Lower lobe of right lung (tissue), 2 donors: ENCODE measurements at regions not wholly inside any gene's neighbourhood (a gene's known extent, or its start where the extent isn't known, plus 50 kb on each side); places are given as distances from the start of the nearest gene placed in this dataset.
A peak's percentile ranks its signal among the peaks of the same experiment; 100 is the strongest.

Experiments
- ATAC-seq, 2 donors: fragments of 200-7000 bp; cut with Tn5 transposase; one replicate each; pipeline ENCODE4 v1.9.1; 2020 to 2022; ENCODE audit warnings: mild to moderate bottlenecking in 2 of 2, moderate library complexity in 2 of 2
- DNase-seq: peaks from one replicate; pipeline ENCODE4 v3.0.0-alpha.2; 2020
- H3K27ac ChIP-seq: fragments of 200-600 bp; one replicate; pipeline ENCODE4 v1.8.0; 2022
- H3K27me3 ChIP-seq: fragments of 200-600 bp; one replicate; pipeline ENCODE4 v1.8.0; 2022; ENCODE audit warnings: low read depth
- H3K36me3 ChIP-seq: fragments of 200-600 bp; one replicate; pipeline ENCODE4 v1.8.0; 2022; ENCODE audit warnings: mild to moderate bottlenecking
- H3K4me1 ChIP-seq: fragments of 200-600 bp; one replicate; pipeline ENCODE4 v1.8.0; 2022
- H3K4me3 ChIP-seq: fragments of 200-600 bp; one replicate; pipeline ENCODE4 v1.8.0; 2022; ENCODE audit warnings: mild to moderate bottlenecking
- H3K9me3 ChIP-seq: fragments of 200-600 bp; one replicate; pipeline ENCODE4 v1.8.0; 2022
- intact Hi-C: fragments of 100-400 bp; cut with DNase I; formaldehyde crosslinking; loops from one replicate; pipeline ENCODE4 v1.11.0; 2022
- TF ChIP-seq, protein P1 (sequence below): fragments of 200-600 bp; IDR thresholded peaks from one replicate; pipeline ENCODE4 v1.8.0; 2022; ENCODE audit warnings: antibody characterized with exemption, mild to moderate bottlenecking
- donor health status: DM: no; HTN: yes; CAD: no; lungs with severe emphysema.

DNA sequence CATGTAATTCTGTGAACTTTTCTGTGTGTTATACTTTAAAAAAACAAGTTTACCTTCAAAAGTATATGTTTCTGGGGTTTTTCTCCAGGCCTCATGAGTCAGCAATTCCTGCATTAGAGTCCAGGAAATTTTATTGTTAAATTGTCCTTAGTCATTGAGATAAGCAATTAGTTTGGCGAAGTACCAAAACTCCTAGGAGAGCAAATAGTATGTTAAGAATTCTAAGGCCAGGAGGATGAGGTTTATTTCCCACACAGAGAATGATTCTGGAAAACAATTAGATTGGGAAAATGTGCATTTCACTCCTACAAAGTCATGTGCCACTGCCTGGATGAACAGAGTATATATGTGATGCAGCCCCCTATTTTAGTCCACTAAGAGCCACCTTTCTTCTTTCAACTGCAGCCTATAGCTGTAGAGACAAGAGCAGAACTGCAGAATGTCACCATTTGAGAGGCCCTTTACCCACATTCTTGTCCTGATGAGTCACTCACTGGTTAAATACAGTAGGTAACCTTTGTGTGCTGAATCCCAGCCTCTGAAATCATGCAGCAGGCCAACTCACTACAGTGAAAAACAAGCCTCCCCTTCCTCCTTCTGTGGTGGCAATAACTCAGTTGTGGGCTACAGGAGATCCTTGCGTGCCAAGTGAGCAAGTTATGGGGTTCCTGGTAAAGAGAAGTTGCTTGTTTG is 452.8 kb upstream of the THBS1 start:
- intact Hi-C loops = no loop called here
- no peaks in the 10 kb centered on the region for H3K36me3 ChIP-seq
- H3K27ac ChIP-seq = peak overlapping the region; percentile 19
- no peaks in the 10 kb centered on the region for H3K9me3 ChIP-seq
- peaks cover 21% of the 10 kb centered on the region for H3K4me1 ChIP-seq
- no peak for DNase-seq
- H3K27me3 ChIP-seq = no peaks in the 10 kb centered on the region
- peak; percentile 54 to 78 for ATAC-seq
- H3K4me3 ChIP-seq = no peak overlapping the region
- TF ChIP-seq, protein P1, sequence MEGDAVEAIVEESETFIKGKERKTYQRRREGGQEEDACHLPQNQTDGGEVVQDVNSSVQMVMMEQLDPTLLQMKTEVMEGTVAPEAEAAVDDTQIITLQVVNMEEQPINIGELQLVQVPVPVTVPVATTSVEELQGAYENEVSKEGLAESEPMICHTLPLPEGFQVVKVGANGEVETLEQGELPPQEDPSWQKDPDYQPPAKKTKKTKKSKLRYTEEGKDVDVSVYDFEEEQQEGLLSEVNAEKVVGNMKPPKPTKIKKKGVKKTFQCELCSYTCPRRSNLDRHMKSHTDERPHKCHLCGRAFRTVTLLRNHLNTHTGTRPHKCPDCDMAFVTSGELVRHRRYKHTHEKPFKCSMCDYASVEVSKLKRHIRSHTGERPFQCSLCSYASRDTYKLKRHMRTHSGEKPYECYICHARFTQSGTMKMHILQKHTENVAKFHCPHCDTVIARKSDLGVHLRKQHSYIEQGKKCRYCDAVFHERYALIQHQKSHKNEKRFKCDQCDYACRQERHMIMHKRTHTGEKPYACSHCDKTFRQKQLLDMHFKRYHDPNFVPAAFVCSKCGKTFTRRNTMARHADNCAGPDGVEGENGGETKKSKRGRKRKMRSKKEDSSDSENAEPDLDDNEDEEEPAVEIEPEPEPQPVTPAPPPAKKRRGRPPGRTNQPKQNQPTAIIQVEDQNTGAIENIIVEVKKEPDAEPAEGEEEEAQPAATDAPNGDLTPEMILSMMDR = no peak

DNA sequence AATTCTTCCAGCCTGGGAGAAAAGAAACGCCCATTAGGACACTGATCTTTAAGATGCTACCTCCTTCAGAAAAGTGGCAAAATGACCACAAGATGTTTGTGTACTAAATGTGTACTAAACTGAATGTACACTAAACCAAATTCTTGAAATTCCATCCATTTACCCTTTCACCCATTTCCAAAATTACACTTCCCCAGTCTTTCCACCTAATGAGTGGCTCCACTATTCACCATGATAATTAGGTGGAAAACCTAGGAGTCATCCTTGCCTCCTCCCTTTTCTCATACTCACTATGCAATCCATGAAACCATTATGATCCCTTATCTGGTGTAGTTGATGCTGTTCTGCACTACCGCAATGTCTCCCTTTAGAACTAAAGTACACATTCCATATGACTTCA is 452.1 kb upstream of the THBS1 start:
- H3K9me3 ChIP-seq = no peaks in the 10 kb centered on the region
- ATAC-seq (no peak), DNase-seq (no peak)
- H3K36me3 ChIP-seq = no peaks in the 10 kb centered on the region
- TF ChIP-seq, protein P1 = no peak
- no peak overlapping the region for H3K27ac ChIP-seq
- H3K27me3 ChIP-seq = no peaks in the 10 kb centered on the region
- H3K4me3 ChIP-seq = no peak overlapping the region
- intact Hi-C loops = no loop called here
- H3K4me1 ChIP-seq = peaks cover 21% of the 10 kb centered on the region

DNA sequence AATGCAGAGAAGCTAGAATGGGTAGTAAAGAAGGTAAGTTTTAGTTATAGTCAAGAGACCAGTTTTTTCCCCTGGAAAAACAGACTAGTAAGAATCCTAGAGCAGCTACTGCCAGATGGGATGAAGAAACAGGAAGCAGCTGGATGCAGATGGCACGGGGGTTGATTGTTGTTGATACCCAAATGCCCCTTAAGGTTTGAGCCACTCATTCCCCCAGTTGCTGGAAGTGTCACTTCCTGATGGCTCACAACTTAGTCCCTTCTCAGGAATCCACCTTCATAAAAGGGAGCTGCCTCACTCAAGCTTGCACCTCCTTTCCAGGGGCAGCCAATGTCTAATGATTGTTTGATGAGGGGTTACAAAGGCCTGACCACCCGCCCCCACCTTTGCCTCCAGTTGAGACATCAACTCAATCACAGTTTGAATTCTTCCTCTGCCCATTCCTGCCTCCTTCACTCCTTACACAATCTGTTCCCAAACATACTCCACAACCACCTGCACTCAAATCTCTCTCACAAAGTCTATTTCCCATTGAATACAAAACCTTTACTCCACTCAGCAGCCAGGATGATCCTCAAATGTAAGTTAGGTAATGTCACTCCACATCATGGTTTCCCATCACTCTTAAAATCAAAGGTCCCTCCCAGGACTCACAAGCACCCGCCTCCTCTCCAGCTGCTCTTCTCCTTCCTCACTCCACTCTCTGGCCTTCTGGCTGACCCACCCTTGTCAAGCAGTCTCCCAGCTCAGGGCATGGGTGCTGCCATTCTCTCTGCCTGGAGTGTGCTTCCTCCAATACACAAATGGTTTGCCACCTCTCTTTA is 450.1 kb upstream of the THBS1 start:
- TF ChIP-seq, protein P1 = no peak
- ATAC-seq (no peak), DNase-seq (no peak)
- no peaks in the 10 kb centered on the region for H3K27me3 ChIP-seq
- no peaks in the 10 kb centered on the region for H3K9me3 ChIP-seq
- intact Hi-C loops = no loop called here
- H3K36me3 ChIP-seq = no peaks in the 10 kb centered on the region
- no peak overlapping the region for H3K4me3 ChIP-seq
- no peak overlapping the region for H3K27ac ChIP-seq
- H3K4me1 ChIP-seq = peaks cover 21% of the 10 kb centered on the region

DNA sequence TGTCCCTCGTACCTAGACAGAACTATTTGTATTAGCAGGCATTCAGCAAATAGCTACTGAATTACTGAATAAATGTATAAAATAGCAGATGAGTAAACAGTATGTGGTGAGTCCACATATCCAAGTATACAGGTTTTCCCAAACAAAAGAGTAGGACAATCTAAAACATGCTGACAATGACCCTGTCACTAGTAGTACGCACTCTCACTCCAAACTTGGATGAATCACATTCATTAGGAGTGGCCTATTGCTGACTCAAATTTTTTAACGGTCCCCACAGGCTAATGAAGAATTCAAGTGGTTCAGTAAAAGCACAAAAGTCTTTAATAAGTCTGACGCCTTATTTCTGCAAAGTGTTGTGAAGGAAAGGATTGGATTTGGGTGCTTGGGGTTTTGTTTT is 449.3 kb upstream of the THBS1 start:
- Histone ChIP-seq H3K27me3 (no peaks in the 10 kb centered on the region), H3K9me3 (no peaks in the 10 kb centered on the region), H3K4me3 (no peak overlapping the region), H3K4me1 (peaks cover 21% of the 10 kb centered on the region), H3K27ac (no peak overlapping the region), H3K36me3 (no peaks in the 10 kb centered on the region)
- TF ChIP-seq, protein P1 = no peak
- DNase-seq (no peak), ATAC-seq (no peak)
- intact Hi-C loops = no loop called here

DNA sequence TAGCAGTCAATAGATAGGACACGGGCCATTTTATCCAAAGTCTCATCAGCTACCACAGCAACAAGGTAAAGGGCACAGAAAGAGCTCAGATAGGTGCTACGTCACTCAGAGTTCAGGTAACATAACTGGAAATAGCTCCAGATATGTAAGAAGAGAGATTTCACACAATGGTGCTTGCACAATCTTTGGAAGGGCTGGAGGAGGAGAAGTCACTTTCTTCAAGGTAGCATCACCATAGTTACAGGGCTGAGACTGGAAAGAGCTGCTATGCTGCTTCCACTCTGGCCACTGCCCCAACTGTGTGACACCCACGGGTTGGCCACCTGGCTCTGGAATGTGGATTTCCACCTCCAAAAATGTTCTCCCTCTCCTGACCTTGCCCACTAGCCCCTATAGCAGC is 448.8 kb upstream of the THBS1 start:
- Histone ChIP-seq H3K4me1 (peaks cover 20% of the 10 kb centered on the region), H3K27me3 (no peaks in the 10 kb centered on the region), H3K9me3 (no peaks in the 10 kb centered on the region), H3K27ac (no peak overlapping the region), H3K4me3 (no peak overlapping the region), H3K36me3 (no peaks in the 10 kb centered on the region)
- TF ChIP-seq, protein P1 = no peak
- ATAC-seq (peak in 1 of 2 donors; percentile 48), DNase-seq (no peak)
- intact Hi-C loops = no loop called here
